ENCODE measurements at regions not wholly inside any gene's neighbourhood (a gene's known extent, or its start where the extent isn't known, plus 50 kb on each side); places are given as distances from the start of the nearest gene placed in this dataset.
"Not testable (repeated sequence)": the region's sequence is repeated elsewhere in the genome, so short reads cannot be mapped to it uniquely, and the experiment has no call there.

- DNase-seq, result no peak
These were observed 101.2 kb upstream of the EFNA5 start for GRCh38 chr5:107771926-107772325.

DNA sequence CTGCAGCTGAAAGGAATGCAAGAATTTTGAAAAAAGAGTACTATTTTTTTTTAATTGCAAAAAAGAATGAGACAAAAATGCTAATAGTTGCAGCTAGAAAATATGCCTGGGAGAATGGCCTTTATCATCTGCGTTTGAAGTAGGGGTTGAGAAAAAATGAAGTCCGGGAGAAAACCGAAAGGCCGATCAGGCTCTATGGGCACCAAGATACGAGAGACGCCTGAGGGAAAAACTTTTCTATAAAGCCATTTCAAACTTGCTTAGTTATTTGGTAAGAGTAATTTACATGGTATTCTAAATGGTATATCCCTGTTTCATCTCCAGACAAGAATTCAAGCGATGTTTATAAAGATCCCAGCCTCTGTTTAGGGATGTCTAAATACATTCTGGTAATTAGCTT, 99.3 kb upstream of the EFNA5 start:
- DNase-seq, result no peak

- no peak for DNase-seq
These were observed 98.8 kb upstream of the EFNA5 start for GRCh38 chr5:107769519-107769918.

- DNase-seq, result no peak
These were observed 96.2 kb upstream of the EFNA5 start for GRCh38 chr5:107766972-107767371.

- DNase-seq, result no peak
These were observed 95.7 kb upstream of the EFNA5 start for GRCh38 chr5:107766439-107766838.

- DNase-seq, result no peak
These were observed 95.0 kb upstream of the EFNA5 start for GRCh38 chr5:107765805-107766063.

- DNase-seq, result no peak
These were observed 94.5 kb upstream of the EFNA5 start for GRCh38 chr5:107764976-107765804.

- no peak for DNase-seq
These were observed 93.5 kb upstream of the EFNA5 start for GRCh38 chr5:107764282-107764681.

- DNase-seq, result no peak
These were observed 82.7 kb upstream of the EFNA5 start for GRCh38 chr5:107753427-107753826.

DNA sequence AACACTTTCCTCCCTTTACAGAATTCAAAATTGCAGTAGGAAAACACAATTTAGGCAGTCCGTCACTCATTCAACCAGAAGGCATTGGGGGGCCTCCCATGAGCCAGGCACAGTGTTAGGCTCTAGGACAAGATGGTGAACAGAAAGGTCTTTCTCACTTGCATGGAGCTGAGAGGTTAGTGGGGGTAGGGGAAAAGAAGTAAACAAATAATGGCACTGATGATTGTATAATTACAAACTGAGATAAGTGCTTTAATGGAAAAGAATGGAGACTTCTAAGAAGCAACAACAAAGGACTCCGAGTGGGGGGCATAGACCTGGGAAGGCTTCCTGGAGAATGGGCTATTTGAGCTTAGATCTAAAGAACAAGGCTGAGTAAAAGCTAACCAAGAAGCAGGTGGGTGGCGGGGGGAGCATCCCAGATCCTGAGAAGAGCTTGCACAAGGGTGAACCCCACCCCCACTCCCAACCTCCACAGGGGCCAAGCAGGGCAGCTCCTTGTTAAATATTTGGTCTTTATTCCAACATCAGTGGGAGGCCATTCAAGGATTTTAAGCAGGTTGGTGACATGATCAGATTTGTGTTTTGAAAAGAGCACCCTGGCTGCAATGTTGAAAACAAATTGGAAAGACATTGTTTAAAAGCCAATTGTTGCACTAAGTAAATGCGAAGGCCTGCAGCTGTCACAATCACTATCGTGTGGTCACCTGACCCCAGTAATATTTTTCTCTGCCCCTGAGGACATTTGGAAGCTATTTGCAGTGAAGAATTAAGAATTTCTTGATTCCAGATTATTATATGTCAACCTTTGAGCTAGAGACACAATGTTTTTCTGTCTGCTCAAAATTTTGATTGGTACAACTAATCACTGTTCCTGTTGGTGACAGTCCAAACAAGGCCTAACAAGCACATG, 73.9 kb upstream of the EFNA5 start:
- no peak for DNase-seq

DNA sequence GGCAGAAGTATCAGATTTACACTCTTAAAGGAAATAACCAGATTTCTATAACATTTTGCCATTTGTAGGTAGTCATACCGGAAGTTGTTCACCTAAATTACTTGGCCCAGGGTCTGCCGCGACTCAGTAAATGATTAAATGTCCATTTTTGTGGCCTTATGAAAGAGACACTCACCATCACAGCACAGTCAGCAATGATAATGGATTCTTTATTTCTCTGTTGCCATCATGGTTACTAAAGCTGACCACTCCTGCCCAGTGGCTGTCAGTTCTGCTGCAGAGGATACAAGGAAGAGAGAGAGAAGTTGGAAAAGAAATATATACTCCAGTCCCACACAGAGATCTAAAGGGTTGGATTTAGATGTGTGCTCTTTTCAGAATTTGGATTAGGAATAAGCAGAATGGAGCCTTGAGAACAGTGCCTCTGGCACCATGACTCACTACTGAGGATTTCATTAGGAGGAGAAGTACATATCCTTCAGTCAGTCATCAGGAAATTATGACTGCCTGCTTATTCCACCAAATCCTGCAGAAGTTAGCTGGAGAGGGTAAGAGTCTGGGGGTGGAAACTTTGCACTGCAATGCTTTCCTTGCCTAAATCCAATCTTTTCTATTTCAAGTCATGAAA, 72.8 kb upstream of the EFNA5 start:
- DNase-seq, result no peak

- DNase-seq, result no peak
These were observed 68.9 kb upstream of the EFNA5 start for GRCh38 chr5:107739661-107740060.

- no peak for DNase-seq
These were observed 65.9 kb upstream of the EFNA5 start for GRCh38 chr5:107736638-107737037.

DNA sequence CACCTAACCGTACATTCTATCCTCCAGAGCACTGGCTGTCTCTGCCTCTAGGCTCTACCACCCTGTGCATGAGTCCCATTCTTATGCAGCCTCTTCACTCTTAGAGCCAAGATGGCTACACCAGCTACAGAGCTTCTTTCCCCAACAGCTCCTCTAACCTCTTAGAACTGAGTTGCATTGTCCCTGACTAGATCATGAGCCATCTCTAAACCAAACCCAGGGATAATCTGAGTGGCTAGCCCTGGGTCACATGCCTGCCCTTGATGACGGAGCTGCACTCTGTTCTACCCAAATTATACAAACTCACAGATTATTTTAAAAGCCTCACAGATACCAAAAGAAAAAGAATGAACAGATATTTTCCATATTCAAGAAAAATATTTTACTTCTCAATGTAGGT, 65.4 kb upstream of the EFNA5 start:
- not testable (repeated sequence) for DNase-seq

- DNase-seq, result no peak
These were observed 64.8 kb upstream of the EFNA5 start for GRCh38 chr5:107735558-107735957.

GRCh38 chr5:107726896-107727295, 56.2 kb upstream of the EFNA5 start:
- no peak for DNase-seq

DNA sequence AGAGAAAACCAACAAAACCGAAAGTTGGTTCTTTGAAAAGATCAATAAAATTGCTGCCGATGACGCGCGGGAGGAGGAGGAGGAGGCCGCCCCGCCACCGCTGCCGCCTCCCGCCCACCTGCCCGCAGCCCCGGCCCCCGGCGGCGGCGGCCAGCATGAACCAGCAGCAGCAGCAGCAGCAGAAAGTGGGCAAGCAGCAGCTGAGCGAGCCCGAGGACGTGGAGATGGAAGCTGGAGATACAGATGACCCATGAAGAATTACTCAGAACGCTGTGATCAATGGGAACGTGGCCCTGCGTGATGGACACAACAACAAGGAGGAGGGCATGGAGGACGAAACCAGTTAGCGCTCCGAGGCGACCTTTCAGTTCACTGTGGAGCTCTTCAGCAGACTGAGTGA, 53.9 kb upstream of the EFNA5 start:
- DNase-seq, result no peak

DNA sequence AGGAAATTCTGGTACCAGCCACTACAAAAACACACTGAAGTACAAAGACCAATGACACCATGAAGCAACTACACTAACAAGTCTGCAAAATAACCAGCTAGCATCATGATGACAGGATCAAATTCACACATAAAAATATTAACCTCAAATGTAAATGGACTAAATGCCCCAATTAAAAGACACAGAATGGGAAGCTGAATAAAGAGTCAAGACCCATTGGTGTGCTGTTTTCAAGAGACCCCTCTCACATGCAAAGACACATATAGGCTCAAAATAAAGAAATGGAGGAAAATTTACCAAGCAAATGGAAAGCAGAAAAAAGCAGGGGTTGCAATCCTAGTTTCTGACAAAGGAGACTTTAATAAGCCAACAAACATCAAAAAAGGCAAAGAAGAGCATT, 50.5 kb upstream of the EFNA5 start:
- not testable (repeated sequence) for DNase-seq
